ENCODE measurements at regions not wholly inside any gene's neighbourhood (a gene's known extent, or its start where the extent isn't known, plus 50 kb on each side); places are given as distances from the start of the nearest gene placed in this dataset.

DNA sequence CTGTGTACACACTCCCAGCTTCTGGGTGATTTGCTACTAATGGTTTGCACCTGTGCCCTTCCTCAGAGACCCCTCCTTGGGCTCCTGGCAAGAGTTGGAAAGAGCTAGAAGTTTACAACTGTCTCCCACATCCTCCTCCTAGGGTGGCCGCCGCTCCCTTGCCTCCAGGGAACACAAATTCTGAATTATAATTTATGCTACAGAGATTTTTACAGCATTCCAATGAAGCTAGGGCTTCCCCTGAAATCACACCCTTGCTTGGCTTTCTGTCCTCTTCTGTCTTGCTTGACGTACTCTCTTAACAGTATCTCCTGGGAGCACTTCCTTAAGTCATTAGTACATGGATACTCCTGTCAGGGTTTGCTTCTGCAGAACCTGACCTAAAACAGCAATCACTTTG lies 180.2 kb downstream of the KCNA5 start:
- TF ChIP-seq, protein P1, sequence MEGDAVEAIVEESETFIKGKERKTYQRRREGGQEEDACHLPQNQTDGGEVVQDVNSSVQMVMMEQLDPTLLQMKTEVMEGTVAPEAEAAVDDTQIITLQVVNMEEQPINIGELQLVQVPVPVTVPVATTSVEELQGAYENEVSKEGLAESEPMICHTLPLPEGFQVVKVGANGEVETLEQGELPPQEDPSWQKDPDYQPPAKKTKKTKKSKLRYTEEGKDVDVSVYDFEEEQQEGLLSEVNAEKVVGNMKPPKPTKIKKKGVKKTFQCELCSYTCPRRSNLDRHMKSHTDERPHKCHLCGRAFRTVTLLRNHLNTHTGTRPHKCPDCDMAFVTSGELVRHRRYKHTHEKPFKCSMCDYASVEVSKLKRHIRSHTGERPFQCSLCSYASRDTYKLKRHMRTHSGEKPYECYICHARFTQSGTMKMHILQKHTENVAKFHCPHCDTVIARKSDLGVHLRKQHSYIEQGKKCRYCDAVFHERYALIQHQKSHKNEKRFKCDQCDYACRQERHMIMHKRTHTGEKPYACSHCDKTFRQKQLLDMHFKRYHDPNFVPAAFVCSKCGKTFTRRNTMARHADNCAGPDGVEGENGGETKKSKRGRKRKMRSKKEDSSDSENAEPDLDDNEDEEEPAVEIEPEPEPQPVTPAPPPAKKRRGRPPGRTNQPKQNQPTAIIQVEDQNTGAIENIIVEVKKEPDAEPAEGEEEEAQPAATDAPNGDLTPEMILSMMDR (IDR thresholded peaks at IDR 0.05) = no peak
- no peak for TF ChIP-seq POLR2A (IDR thresholded peaks at IDR 0.05)
